ENCODE measurements at regions not wholly inside any gene's neighbourhood (a gene's known extent, or its start where the extent isn't known, plus 50 kb on each side); places are given as distances from the start of the nearest gene placed in this dataset.

- POLR2A ChIA-PET (ENCODE audit: partially characterized antibody) = no interaction called here
- Histone ChIP-seq H2BK5ac (ENCODE audit: low read depth, low read length) (no peak overlapping the region), H3K36me3 (ENCODE audit: control insufficient read depth in 2 of 4, insufficient read depth in 4 of 4, low read length in 3 of 4) (no peaks in the 10 kb centered on the region), H3K9me3 (ENCODE audit: insufficient read depth in 2 of 2, low read depth in 1 of 2, low read length in 1 of 2) (no peaks in the 10 kb centered on the region), H2BK15ac (ENCODE audit: low read length) (no peak overlapping the region), H3K23me2 (ENCODE audit: low read depth, low read length) (peaks cover 2% of the 10 kb centered on the region; the same call in 1 of the 2 replicates), H3K27me3 (replicated peaks in 1 of 4; ENCODE audit: control insufficient read depth in 3 of 4, extremely low read depth in 1 of 4, insufficient read depth in 3 of 4, low read length in 3 of 4) (no peaks in the 10 kb centered on the region), H4K5ac (ENCODE audit: insufficient read length, low read depth, low read length) (no peak overlapping the region), H4K91ac (replicated peaks; ENCODE audit: insufficient read length, low read length) (no peak overlapping the region), H3K9ac (replicated peaks in 1 of 4; ENCODE audit: extremely low read depth in 1 of 4, low read depth in 3 of 4, low read length in 3 of 4) (no peak overlapping the region), H3K23ac (ENCODE audit: insufficient read length) (no peak overlapping the region), H3K79me1 (ENCODE audit: low read depth, low read length) (no peaks in the 10 kb centered on the region), H4K20me1 (replicated peaks in 1 of 2; ENCODE audit: control insufficient read depth in 1 of 2, insufficient read depth in 2 of 2, low read length in 2 of 2) (no peaks in the 10 kb centered on the region), H2AK5ac (ENCODE audit: low read depth, low read length) (no peak overlapping the region), H3K4ac (replicated peaks; ENCODE audit: insufficient read length, low read depth, low read length) (no peak overlapping the region), H3K4me2 (ENCODE audit: insufficient read depth in 1 of 2, low read depth in 2 of 2, low read length in 2 of 2) (no peak overlapping the region), H3K27ac (ENCODE audit: low read depth, low read length) (no peak overlapping the region), H2BK120ac (replicated peaks; ENCODE audit: low read depth, low read length) (no peak overlapping the region), H4K8ac (ENCODE audit: extremely low read depth, insufficient read depth, low read length) (no peak overlapping the region), H3K4me3 (ENCODE audit: extremely low read depth in 1 of 4, insufficient read depth in 2 of 4, low read depth in 3 of 4, low read length in 4 of 4) (no peak overlapping the region), H3K14ac (ENCODE audit: insufficient read length) (no peak overlapping the region), H2BK20ac (ENCODE audit: low read length) (no peak overlapping the region), H3K79me2 (ENCODE audit: control insufficient read depth in 1 of 2, insufficient read depth in 2 of 2, low read length in 2 of 2) (no peaks in the 10 kb centered on the region), H2BK12ac (ENCODE audit: low read depth, low read length) (no peak overlapping the region), H3K4me1 (replicated peaks in 1 of 4; ENCODE audit: control insufficient read depth in 3 of 4, insufficient read depth in 4 of 4, low read length in 3 of 4) (no peaks in the 10 kb centered on the region), H3K56ac (replicated peaks; ENCODE audit: insufficient read length, low read depth, low read length) (no peak overlapping the region), H2AFZ (ENCODE audit: low read length) (no peak overlapping the region), H3K18ac (ENCODE audit: extremely low read depth, low read length) (no peak overlapping the region)
- DNase-seq (ENCODE audit: low read depth in 1 of 2, low spot score in 2 of 2) = no peak
- WGBS, 2 experiments (ENCODE audit: extremely low coverage in 1 of 2, insufficient coverage in 1 of 2, insufficient read length in 1 of 2, insufficient replicate concordance in 2 of 2, low coverage in 1 of 2, low lambda C conversion rate in 2 of 2, missing lambda C conversion rate in 1 of 2) = 59% methylated on average over 1 of the region's 1 CpG; no CpG with 5 or more reads in 1 of the 2 experiments
- TF ChIP-seq CBX8 (IDR thresholded peaks at IDR 0.05; ENCODE audit: borderline replicate concordance, low read depth, low read length) (no peak), TCF12 (IDR thresholded peaks at IDR 0.05; ENCODE audit: low read depth, low read length) (no peak), KDM4A (IDR thresholded peaks at IDR 0.05; ENCODE audit: low read depth, low read length, severe bottlenecking) (no peak), BACH1 (IDR thresholded peaks at IDR 0.05; ENCODE audit: low read length) (no peak), JUND (IDR thresholded peaks at IDR 0.05; ENCODE audit: low read length) (no peak), CBX5 (IDR thresholded peaks at IDR 0.05; ENCODE audit: low read depth, low read length) (no peak), CHD1 (IDR thresholded peaks at IDR 0.05; ENCODE audit: low read depth, low read length) (no peak), GABPA (IDR thresholded peaks at IDR 0.05; ENCODE audit: borderline replicate concordance, insufficient read depth, low read length) (no peak), POU5F1 (IDR thresholded peaks at IDR 0.05; ENCODE audit: low read depth, low read length) (no peak), SRF (IDR thresholded peaks at IDR 0.05; ENCODE audit: low read depth, low read length) (no peak), CREB1 (IDR thresholded peaks at IDR 0.05) (no peak)
- FAIRE-seq = no peak
- CTCF ChIA-PET (ENCODE audit: partially characterized antibody) = interaction anchor here (1.2 kb wide), 1 partner anchor 31 kb away, joined by 6 read pairs; no protein-coding TSS in a partner anchor
Observed at GRCh38 chr7:20470082-20470481, 139.4 kb downstream of the ITGB8 start.

Data from H1 (cell line).